Stimulated activated CD4-positive, alpha-beta T cell treated with anti-CD3 and anti-CD28 coated beads, TNF-alpha, amount 100 ng/mL, for 24 hours (primary cell): ENCODE measurements at regions not wholly inside any gene's neighbourhood (a gene's known extent, or its start where the extent isn't known, plus 50 kb on each side); places are given as distances from the start of the nearest gene placed in this dataset.

ENCODE experiments used
- DNase-seq, 3 experiments: peaks; one replicate each; pipeline ENCODE4 v3.0.0-alpha.2; 2020; ENCODE audit warnings: low read depth in 3 of 3

GRCh38 chr15:89399238-89400115 is 64.9 kb upstream of the POLG start:
- DNase-seq: no peak

- no peak for DNase-seq
Observed at GRCh38 chr15:89398896-89399237, 64.2 kb upstream of the POLG start.

- DNase-seq: no peak
Observed at GRCh38 chr15:89397653-89398023, 63.0 kb upstream of the POLG start.

DNA sequence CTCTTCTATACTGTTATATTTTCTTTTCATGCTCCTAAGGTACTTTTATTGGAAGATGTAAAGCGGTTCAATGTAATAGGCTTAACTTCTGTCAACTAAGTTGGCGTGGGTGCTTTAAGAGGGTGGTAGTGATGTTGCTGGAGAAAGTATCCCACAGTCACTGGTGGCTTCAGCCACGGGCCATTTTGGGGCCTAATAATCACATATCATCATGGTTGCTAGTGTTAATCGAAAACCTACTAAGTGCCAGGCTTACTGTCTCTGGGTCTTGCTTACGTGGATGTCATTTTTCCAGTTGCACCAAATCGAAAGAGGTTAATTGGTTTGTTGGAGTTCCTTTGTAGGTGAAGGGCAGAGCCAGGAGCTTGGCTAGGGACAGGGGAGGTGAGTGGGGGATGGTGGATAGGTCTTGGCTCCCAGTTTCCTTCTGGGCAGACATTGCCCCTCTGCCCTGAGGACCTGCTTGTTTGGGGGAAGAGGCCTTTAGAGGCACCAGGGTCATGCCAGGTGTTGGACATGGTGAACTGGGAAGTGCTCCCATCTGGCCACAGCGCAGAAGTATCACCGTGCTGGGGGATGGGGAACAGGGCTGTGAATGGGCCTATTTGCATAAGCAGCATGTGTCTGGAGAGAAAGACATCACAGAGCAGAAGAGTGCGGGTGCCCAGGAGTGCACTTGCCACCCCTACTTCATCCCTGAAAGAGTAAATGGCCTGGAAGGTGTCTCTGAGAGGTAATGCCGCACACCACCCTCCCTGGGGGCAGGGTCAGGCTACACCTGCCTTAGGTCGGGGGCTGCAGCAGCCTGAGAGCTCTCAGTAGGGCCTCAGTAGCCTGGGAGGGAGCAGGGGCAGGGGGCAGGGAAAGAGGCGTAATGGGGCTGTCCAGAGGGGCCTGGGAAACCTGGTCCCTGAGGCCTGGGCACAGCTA is 62.4 kb upstream of the POLG start:
- DNase-seq: no peak

- DNase-seq: no peak
Observed at GRCh38 chr15:89395996-89396395, 61.4 kb upstream of the POLG start.

DNA sequence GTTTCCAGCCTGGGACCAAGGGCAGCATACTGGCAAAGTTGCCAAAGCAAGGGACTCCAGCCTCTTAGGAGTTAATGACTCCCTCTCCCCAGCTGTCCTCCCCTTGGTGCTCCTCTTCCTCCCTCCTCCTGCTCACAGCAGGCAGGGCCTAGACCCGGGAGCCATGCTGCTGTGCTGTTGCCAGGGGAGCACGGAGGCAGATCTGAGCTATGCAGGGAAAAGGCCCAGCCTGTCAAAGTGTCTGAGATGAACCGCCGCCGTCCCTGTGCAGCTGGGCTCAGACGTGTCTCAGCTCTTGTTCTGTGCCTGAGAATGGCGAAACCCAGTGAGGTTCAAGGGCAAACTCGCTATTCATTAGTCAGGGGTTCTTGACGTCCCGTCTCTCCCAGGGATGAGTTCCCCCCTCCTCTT is 60.8 kb upstream of the POLG start:
- DNase-seq: no peak

DNA sequence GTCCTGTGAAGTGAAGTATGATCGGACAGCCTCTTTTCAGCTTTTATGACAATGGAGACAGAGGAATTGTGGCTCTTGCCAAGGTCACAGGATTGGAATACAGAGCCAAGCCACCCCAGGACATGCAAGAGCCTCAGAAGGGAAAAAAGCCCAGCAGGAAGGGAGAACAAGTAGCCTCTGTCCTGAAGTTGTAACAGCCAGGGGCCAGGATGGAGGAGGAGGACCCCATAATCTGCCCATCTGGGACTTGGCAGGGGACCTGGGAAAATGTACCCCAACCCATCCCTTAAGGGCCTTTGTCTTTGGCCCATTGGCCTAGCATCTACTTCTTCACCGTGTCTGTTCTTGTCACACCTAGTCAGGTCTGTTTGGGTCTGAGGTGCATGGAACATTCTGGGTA is 60.4 kb upstream of the POLG start:
- no peak for DNase-seq

- DNase-seq: no peak
Observed at GRCh38 chr15:89393056-89393455, 58.4 kb upstream of the POLG start.

DNA sequence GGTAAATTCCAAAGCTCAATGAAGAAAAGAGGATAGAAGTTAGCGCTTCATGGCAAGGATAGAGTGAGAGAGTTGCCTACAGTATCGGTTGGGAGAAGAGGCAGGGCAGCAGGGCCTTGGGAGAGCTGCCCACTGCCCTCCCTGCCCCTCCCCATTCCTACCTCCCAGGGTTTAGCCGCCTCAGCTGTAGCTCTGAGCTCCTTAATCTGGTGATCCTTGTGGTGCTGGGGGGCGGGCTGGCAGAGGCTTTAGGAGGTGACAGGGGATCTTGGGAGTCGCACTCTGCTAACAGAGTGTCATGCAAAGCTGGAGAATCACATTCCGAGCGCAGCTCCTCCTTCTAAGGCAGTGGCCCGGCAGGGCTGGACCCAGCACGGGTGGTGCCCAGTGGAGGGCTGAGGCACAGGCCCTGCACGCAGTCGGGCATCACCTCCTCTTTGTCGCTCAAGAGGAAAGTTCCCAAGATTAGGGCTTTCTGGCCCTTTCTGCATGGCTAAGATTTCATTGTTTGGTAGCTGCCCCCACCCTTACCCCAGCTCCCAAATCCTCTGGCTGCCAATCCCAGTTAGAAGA is 57.1 kb upstream of the POLG start:
- no peak for DNase-seq

DNA sequence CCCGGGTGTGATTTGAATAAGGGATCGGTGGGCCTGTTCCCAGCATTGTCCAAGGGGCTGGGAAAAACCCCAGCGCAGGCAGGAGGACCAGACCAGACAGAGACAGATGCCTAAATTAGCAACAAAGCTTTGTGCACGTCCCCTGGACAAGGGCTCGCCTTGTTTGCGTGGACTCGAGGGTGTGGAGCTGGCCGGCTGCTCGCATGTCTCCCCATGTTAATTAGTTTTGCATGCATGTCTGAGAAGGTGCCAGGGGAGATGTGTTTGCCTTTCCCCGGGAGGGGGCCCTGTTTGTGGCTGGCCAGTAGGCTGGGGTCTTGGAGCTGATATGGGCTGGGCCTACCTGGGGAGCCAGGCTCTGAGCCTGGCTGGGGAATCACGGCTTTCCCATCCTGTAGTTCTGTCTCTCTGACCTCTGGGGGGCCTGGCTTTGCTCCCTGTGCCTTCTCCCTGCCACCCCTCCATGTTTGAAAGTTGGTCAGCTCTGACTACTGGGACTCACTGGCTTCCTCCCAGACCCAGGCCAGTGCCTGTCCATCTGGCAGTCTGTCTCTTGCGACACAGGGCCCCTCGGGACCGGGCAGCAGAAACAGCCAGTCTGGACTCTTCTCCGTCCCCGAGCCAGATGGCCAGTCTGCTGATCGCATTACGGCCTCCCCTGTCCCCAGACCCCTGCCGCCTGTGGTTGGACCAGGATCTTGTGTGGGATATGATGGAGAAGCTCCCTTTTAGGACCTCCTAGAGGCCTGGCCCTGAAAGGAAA is 55.4 kb upstream of the POLG start:
- no peak for DNase-seq

DNA sequence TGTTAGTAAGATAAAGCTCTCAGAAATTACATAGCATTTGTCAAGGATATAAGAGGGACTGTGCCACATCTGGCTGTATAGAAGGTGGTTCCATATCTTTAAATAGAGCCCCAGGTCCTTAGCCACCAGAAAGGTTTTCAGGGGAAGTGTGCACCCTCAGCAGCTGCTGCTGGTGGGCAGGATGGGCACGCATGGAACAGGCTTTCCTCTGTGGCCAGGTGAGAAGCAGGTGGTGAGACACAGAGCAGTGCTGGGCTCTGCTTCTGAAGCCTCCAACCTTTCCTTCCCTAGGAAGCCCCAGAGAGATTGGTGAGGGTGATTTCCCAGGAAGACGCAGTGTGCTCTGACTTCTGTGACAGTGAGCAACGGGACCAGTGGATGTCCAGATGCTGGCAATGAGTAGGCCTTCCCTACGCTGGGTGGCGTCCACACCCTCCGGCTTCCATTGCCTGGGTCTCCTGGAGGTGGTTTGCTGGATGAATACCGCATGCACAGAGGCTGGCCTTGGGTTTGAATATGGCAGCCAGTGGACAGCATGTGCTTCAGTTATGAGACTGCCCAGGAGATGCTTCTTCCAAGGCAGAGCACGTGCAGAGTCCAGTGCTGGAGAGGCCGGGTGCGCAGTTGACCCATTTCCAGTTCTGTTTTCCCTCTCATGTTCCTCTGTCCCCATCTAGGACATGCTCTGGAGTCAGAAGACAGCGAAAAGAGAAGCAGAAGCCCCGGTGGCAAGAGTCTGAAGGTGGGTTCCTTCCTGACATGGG is 52.7 kb upstream of the POLG start:
- no peak for DNase-seq

DNA sequence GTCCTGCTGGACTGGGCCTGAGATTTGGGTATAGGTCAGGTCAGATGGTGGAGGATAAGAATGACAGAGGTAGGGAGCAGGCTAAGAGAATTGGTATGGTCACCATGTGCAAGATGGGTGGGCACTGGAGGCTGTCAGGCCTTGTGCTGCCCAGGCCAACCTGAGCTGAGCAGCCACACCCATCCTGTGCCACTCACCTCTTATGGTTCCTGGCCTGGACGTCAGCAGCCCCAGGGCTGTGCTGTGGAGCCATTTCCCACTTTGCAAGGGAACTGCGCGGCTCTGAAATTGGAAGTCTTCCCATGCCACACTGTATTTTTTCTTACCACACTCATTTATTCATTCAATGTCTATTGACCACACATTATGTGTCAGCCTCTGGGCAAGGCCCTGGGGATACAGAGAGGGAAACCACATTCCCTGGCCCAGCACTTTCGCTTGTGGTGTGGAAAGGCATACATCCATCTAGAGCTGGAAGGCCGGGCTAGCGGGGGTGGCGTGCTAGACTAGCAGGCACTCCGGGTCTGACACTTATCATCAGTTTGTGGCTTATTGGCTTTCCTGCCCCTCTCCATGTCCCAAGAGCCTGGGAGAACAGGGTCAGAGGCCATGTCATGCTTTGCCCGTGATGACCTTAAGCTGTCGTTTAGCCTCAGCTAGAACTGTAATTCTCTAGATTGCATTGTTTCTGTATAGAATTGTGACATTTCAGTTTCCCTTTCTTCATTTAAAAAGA is 51.1 kb upstream of the POLG start:
- DNase-seq: no peak
